NCI-H82 (cell line): ENCODE measurements at regions not wholly inside any gene's neighbourhood (a gene's known extent, or its start where the extent isn't known, plus 50 kb on each side); places are given as distances from the start of the nearest gene placed in this dataset.
"Not testable (repeated sequence)": the region's sequence is repeated elsewhere in the genome, so short reads cannot be mapped to it uniquely, and the experiment has no call there.

ENCODE experiments used
- DNase-seq: peaks from one replicate; lab custom pipeline; 2025; lab: John Stamatoyannopoulos, UW

DNA sequence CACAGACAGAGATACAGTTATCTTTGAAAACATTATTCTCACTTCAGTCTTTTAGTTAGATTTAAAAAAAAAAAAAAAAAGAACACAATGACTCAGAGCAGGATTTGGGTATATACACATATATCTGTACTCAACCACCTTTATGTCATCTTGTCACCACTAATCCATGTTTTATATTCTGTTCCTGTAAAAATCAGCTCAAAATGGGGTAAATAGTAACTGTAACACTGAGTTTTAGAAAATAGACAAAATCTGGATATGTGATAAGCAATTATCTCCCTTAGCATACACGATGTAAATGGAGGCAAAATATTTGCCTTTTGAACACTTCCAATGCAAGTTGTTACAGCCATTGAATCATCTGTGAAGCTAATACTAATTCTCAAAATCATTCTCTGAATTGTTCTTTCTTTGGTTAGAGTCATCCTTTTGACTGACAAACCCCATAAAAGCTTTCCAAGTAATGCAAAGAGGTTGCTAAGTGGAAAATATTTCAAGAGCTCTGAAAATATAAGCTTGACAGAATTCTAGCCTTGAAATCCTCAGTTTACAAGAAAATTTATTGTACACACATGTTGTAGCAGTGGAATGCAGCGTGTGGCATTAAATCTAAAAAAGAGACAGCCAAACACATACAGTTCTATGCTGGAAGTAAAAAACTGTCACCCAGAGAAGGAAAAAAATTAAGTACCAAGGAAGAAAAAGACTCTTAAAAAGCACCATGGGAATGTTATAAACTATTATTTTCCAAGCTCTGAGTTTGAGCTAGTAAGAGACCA, 502.2 kb upstream of the PHF14 start:
- DNase-seq: no peak

DNA sequence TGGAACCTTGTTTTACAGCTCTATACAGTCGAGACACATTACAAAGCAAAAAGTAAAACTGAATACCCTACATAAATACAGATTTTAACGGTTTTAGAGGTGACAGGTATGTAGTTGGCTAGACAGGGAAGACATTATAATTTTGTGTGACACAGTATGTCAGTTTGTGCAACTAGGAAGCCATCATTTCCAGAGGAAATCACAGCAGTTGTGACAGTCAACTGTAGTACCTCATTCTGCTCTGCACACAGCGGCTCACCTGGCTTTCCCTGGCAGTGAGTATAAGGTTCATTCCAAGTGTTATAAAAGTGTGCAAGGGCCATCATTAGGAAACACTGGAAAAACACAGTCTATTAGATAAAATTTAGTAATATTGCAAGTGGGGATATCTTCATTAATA, 501.6 kb upstream of the PHF14 start:
- DNase-seq: no peak

- no peak for DNase-seq
Measured at GRCh38 chr7:10473569-10473968, 500.1 kb upstream of the PHF14 start.

- DNase-seq: no peak
Measured at GRCh38 chr7:10474048-10474447, 499.6 kb upstream of the PHF14 start.

- no peak for DNase-seq
Measured at GRCh38 chr7:10475940-10476641, 497.6 kb upstream of the PHF14 start.

GRCh38 chr7:10476642-10477041, 497.0 kb upstream of the PHF14 start:
- DNase-seq: no peak

DNA sequence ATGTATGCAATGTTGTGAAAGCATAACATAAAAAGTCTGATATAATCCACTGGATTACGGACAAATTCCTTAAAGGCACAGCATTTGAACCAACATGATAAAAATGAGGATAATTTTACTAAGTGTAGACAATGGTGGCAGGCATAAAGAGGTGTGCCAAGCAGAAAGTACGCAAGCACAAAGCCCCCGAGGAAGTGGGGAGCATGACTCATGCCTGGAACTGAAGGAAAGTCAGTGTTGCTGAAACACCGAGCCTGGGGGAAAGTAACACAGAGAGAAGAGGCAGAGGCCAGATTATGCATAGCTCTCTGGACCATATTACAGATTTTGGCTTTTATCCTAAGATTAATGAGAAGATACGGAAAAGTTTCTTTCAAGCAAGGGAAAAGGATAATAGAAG, 490.0 kb upstream of the PHF14 start:
- DNase-seq: no peak

DNA sequence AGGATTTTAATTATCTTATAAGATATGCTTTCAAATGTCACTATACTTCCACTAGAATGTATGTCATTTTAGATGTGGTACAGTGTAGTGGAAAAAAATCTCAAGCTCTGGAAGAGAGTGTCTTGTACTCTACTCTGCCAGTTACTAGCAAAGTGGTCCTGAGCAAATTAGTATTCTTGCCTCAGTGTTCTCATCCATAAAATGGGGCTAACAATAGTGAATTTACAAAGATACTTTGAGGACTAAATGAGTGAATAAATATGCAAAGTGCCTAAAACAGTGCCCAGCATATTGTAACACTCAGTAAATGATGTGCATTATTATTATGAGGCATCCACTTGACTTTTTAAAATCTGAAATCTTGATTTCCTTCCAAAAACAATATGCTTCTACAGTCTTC, 488.9 kb upstream of the PHF14 start:
- no peak for DNase-seq

GRCh38 chr7:10501206-10501884, 472.3 kb upstream of the PHF14 start:
- DNase-seq: not testable (repeated sequence)

GRCh38 chr7:10507032-10507431, 466.6 kb upstream of the PHF14 start:
- DNase-seq: no peak

DNA sequence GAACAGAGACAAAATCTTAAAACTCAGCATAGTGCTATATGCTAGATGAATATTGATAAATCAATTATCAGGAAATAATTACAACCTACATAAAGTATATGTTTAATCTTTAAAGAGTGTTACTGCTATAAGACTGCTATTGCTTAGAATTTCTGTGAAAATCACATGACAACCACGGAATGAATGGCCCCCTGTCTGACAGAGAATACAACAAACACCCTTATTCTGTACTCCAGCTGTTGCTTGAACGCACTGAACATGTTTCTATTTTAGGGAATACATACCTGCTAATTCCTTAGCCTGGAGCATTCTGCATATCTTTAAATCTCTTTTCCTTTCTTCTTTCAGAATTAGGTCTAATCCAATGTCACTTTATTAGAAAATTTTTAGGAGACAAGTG, 452.4 kb upstream of the PHF14 start:
- DNase-seq: no peak

DNA sequence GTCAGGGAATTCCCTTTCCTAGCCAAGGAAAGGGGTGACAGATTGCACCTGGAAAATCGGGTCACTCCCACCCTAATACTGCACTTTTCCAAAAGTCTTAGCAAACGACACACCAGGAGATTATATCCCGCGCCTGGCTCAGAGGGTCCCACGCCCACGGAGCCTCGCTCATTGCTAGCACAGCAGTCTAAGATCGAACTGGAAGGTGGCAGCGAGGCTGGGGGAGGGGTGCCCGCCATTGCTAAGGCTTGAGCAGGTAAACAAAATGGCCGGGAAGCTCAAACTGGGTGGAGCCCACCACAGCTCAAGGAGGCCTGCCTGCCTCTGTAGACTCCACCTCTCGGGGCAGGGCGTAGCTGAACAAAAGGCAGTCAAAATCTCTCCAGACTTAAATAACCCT, 440.2 kb upstream of the PHF14 start:
- DNase-seq: not testable (repeated sequence)

- DNase-seq: no peak
Measured at GRCh38 chr7:10536561-10536960, 437.1 kb upstream of the PHF14 start.

DNA sequence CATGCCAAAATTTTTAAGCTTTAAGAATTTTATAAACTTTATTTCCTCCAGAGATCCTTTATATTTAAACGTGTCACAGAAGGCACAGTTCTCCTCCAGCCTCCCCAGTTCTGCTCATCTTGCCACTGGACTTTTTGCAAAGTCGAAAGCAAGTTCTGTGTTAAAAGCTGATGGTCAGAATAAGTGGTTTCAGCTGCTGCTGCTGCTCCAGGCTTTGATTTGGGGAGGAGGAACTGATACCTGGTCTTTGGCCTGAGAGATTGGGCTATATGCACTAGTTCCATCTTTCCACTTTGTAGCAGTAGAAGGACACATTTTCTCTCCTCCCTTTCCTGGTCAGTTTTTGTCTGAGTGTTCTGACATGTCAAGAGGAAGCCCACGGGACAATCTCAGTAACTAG, 435.9 kb upstream of the PHF14 start:
- DNase-seq: no peak

GRCh38 chr7:10557375-10557774, 416.3 kb upstream of the PHF14 start:
- DNase-seq: no peak

DNA sequence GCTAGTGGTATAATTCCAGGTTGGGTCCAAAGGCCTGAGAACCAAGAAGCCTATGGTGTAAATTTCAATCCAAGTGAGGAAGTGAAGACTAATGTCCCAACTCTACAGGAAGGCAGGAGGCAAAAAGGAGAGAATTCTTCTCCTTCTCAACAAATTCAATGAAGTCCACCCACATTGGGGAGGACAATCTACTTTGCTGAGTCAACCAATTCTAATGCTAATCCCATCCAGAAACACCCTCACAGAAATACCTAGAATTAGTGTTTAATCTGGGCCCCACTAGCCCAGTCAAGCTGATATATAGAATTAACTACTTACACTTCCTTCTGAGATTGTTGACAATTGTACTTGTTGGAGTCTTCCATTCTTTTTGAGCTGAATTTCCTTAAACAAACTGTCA, 413.2 kb upstream of the PHF14 start:
- no peak for DNase-seq

- DNase-seq: no peak
Measured at GRCh38 chr7:10568891-10569290, 404.8 kb upstream of the PHF14 start.

- no peak for DNase-seq
Measured at GRCh38 chr7:10571759-10572158, 401.9 kb upstream of the PHF14 start.

- no peak for DNase-seq
Measured at GRCh38 chr7:10577866-10578374, 395.8 kb upstream of the PHF14 start.

DNA sequence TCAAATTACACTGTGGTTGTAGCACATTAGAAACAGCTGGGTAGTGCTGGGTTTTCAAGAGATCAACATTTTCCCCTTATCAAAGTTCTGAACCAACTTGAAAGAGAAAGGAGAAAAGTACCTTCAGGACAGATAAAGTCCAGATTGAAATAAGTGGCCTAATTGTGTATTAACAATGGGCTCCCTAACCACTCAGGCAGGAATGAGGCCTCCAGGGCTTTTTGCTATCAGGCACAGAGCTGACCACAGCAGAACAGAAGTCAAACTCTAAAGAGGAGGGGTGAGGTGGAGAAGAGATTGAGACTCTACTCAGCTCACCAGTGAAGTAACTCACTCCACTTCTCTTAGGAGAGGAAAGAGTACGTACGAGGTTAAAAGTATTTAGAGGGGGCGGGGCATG, 394.1 kb upstream of the PHF14 start:
- DNase-seq: no peak

DNA sequence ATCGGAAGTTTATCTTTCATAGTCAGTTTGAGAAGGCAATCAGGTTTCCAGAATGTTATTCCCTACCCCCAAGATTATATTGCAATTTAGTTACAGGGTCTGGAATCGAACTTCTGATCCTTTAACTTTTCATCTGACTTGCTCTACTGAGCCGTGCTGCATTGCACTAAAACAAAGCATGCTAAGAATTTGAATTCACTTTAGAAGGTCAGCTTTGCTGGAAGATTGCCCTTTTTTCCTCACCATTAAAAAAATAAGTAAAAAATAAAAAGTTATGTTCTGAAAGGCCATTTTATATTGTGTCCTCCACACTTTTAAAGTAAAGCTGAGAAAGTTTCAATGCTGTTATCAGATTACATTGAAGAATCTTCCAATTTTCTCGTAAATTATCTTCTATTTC, 388.8 kb upstream of the PHF14 start:
- DNase-seq: no peak

DNA sequence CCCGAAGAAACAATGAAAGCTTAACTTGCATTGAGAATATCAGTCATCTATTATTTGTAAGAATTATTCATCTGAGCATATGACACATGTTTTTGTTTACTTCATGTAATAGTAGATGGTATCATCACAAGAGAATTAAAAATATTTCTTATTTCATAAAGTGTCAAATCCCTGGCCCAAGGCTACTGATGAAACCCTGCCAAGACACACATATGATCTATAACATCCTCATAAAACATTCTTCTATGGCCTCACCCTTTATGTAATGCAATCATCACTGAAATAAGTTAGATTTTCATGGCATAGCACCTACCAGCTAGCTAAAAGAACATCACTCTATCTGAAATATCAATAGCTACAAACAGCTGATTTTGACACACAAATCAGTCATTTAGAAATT, 385.6 kb upstream of the PHF14 start:
- no peak for DNase-seq

DNA sequence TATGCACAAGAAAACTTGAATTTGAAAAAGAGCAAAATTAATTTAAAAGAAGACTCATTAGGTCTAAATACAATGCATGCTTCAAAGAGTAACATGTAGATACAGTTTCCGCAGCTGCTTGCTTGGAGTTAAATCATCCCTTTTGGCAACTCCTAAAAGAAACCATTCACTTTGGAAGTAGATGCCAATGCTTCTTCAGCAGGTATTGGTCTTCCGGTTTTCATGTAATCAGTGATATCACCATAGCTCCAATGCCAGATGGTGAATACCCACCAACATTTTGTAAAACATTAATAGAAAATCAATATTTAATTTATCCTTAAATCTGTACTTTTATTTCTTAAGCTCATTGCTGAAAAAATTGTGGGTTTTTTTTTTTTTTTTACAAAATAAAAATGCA, 381.1 kb upstream of the PHF14 start:
- no peak for DNase-seq
